GDM1 (cell line): ENCODE measurements at regions not wholly inside any gene's neighbourhood (a gene's known extent, or its start where the extent isn't known, plus 50 kb on each side); places are given as distances from the start of the nearest gene placed in this dataset.

Source experiments
- DNase-seq: peaks from one replicate; lab custom pipeline; 2025; lab: John Stamatoyannopoulos, UW

- no peak for DNase-seq
Observed at GRCh38 chr6:74879976-74880375, 325.9 kb downstream of the COL12A1 start.

GRCh38 chr6:74879234-74879633 is 326.6 kb downstream of the COL12A1 start:
- no peak for DNase-seq

- no peak for DNase-seq
Observed at GRCh38 chr6:74875193-74875592, 330.7 kb downstream of the COL12A1 start.

- no peak for DNase-seq
Observed at GRCh38 chr6:74872754-74873476, 332.9 kb downstream of the COL12A1 start.

GRCh38 chr6:74871757-74872156 is 334.1 kb downstream of the COL12A1 start:
- DNase-seq: no peak

- DNase-seq: no peak
Observed at GRCh38 chr6:74870403-74870802, 335.4 kb downstream of the COL12A1 start.

GRCh38 chr6:74867291-74867690 is 338.6 kb downstream of the COL12A1 start:
- no peak for DNase-seq

GRCh38 chr6:74863968-74864367 is 341.9 kb downstream of the COL12A1 start:
- no peak for DNase-seq

- no peak for DNase-seq
Observed at GRCh38 chr6:74860456-74860855, 345.4 kb downstream of the COL12A1 start.

- no peak for DNase-seq
Observed at GRCh38 chr6:74857157-74857556, 348.7 kb downstream of the COL12A1 start.

GRCh38 chr6:74853991-74854390 is 351.9 kb downstream of the COL12A1 start:
- DNase-seq: no peak

GRCh38 chr6:74851596-74851995 is 354.3 kb downstream of the COL12A1 start:
- no peak for DNase-seq

GRCh38 chr6:74840953-74841352 is 364.9 kb downstream of the COL12A1 start:
- DNase-seq: no peak

GRCh38 chr6:74834967-74835366 is 370.9 kb downstream of the COL12A1 start:
- no peak for DNase-seq

- no peak for DNase-seq
Observed at GRCh38 chr6:74826263-74826662, 379.6 kb downstream of the COL12A1 start.

- DNase-seq: no peak
Observed at GRCh38 chr6:74814440-74814839, 391.4 kb downstream of the COL12A1 start.

GRCh38 chr6:74807674-74808073 is 398.2 kb downstream of the COL12A1 start:
- DNase-seq: no peak

GRCh38 chr6:74805916-74806696 is 399.7 kb downstream of the COL12A1 start:
- DNase-seq: no peak

GRCh38 chr6:74798302-74798701 is 407.6 kb downstream of the COL12A1 start:
- DNase-seq: no peak

GRCh38 chr6:74785236-74785635 is 420.6 kb downstream of the COL12A1 start:
- no peak for DNase-seq

GRCh38 chr6:74782346-74782745 is 423.5 kb downstream of the COL12A1 start:
- no peak for DNase-seq

- no peak for DNase-seq
Observed at GRCh38 chr6:74780831-74781230, 425.0 kb downstream of the COL12A1 start.

- no peak for DNase-seq
Observed at GRCh38 chr6:74768738-74769137, 437.1 kb downstream of the COL12A1 start.

GRCh38 chr6:74768120-74768519 is 437.7 kb downstream of the COL12A1 start:
- DNase-seq: no peak
